AG09309 (cell line): ENCODE measurements at regions not wholly inside any gene's neighbourhood (a gene's known extent, or its start where the extent isn't known, plus 50 kb on each side); places are given as distances from the start of the nearest gene placed in this dataset.
"Not testable (repeated sequence)": the region's sequence is repeated elsewhere in the genome, so short reads cannot be mapped to it uniquely, and the experiment has no call there.

Experiments used
- DNase-seq: peaks from one replicate; pipeline ENCODE4 v3.0.0-alpha.2; 2010; ENCODE audit warnings: low read depth
- H3K4me3 ChIP-seq: 2 replicates; pipeline ENCODE4 v1.5.1; 2011; ENCODE audit warnings: mild to moderate bottlenecking, low read depth, low read length, moderate library complexity; ENCODE audit not compliant: control insufficient read depth
- TF ChIP-seq, protein P1 (sequence below): IDR thresholded peaks from 2 replicates; pipeline ENCODE4 v1.5.1; 2011; ENCODE audit warnings: mild to moderate bottlenecking, low read depth, low read length, inconsistent platforms; ENCODE audit not compliant: insufficient read depth, control insufficient read depth; ENCODE audit errors: missing control alignments

DNA sequence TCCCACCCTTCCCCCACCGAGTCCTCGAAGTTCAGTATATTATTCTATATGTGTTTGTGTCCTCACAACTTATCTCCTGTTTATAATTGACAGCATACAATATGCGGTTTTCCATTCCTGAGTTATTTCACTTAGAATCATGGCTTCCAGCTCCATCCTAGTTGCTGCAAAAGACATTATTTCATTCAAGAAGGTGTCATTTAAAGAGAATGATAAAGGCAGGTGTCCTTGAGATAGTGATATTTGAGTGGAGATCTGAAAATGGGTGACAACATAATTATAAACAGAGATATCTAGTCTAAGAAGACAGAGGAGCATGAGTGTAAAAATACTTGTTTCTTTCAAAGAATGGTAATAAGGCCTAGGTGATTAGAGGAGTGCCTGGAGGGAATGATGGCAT lies 876.8 kb downstream of the SLC6A15 start:
- DNase-seq, result no peak
- TF ChIP-seq, protein P1, sequence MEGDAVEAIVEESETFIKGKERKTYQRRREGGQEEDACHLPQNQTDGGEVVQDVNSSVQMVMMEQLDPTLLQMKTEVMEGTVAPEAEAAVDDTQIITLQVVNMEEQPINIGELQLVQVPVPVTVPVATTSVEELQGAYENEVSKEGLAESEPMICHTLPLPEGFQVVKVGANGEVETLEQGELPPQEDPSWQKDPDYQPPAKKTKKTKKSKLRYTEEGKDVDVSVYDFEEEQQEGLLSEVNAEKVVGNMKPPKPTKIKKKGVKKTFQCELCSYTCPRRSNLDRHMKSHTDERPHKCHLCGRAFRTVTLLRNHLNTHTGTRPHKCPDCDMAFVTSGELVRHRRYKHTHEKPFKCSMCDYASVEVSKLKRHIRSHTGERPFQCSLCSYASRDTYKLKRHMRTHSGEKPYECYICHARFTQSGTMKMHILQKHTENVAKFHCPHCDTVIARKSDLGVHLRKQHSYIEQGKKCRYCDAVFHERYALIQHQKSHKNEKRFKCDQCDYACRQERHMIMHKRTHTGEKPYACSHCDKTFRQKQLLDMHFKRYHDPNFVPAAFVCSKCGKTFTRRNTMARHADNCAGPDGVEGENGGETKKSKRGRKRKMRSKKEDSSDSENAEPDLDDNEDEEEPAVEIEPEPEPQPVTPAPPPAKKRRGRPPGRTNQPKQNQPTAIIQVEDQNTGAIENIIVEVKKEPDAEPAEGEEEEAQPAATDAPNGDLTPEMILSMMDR, result no peak
- no peak overlapping the region for H3K4me3 ChIP-seq

DNA sequence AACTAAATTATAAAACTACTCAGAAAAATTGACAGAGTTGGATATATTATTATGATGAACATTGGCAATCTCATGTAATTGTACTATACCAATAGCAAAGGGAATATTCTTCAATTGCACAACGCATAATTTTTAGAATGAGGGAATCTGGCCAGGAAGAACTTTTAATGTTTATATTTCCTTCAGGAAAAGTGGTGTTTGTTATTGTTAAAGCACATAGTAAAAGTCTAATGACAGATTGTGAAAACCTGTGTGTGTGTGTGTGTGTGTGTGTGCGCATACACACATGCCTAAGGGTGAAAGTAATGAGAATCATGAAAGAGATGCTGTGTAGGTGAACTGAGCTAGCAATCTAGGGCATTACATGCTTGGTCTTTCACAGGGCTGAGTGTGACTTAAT lies 877.7 kb downstream of the SLC6A15 start:
- H3K4me3 ChIP-seq, result no peak overlapping the region
- DNase-seq, result no peak
- TF ChIP-seq, protein P1, result no peak

DNA sequence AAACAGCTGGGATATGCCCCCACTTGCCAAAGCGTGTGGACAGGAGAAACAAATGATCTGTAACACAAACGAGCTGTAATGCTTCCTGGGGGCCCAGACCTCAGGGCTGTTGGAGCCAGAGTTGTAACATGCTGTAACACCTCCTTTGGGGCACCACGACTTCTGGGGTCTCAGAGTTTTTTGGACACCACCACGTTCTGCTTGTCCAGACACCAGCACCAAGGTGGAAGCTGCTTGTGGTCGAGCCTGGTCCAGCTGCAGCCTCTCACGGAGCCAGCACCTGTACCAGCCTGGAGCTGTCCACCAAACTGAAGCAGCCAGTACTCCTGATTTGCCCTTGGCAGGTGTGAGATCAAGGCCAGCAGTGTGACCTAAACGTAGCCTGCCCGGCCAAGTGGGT lies 879.4 kb downstream of the SLC6A15 start:
- H3K4me3 ChIP-seq, result no peak overlapping the region
- TF ChIP-seq, protein P1, result no peak
- DNase-seq, result no peak

DNA sequence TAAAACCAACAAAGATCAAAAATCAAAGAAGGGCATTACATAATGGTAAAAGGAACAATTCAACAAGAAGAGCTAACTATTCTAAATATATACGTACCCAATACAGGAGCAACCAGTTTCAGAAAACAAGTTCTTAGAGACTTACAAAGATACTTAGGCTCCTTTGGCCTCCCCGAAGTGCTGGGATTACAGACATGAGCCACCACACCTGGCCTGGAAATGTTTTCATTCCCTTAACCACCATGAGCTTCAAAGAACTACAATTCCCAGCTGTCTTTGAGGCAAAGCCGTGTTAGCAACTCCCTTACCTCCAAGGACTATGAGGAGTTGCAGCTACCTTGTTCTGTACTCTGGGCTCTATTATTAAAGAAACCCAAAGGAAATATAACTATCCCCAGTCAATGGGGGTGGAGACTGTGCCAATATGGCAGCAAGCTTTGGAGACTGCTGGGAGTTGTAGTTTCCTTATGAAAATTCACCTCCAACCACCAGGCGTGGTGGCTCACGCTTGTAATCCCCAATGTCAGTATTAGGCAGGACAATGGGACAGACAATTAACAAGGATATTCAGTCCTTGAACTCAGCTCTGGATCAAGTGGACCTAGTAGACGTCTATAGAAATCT lies 893.9 kb downstream of the SLC6A15 start:
- DNase-seq, H3K4me3 ChIP-seq: not testable (repeated sequence)

- no peak overlapping the region for H3K4me3 ChIP-seq
- TF ChIP-seq, protein P1, result no peak
- DNase-seq, result no peak
Measured at GRCh38 chr12:84016956-84017355, 895.6 kb downstream of the SLC6A15 start.

DNA sequence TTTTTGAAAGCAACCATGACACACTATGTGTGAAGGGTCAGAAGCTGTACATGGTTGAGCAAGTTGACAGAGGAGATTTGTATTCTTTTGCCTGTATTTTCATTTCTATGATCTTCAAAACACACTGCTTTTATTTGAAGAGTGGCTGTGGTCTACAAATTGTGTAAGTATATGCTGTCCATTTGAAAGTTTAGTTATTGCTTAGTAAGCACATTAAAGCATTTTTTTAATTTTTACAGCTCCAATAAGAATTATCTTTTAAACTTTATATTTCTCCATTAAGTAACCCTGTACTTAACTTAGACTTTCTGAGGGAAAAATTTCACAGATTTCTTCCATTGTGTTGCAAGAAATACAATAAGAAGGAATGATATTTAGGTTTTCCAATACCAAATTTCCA lies 915.2 kb downstream of the SLC6A15 start:
- no peak for DNase-seq
- TF ChIP-seq, protein P1, result no peak

GRCh38 chr12:83996671-83997070 lies 915.9 kb downstream of the SLC6A15 start:
- DNase-seq, result no peak
- TF ChIP-seq, protein P1, result no peak
- no peak overlapping the region for H3K4me3 ChIP-seq

More for the DNA sequence above, 915.2 kb downstream of the SLC6A15 start:
- no peak overlapping the region for H3K4me3 ChIP-seq
